Retinal pigment epithelial cell (primary cell): ENCODE measurements at regions not wholly inside any gene's neighbourhood (a gene's known extent, or its start where the extent isn't known, plus 50 kb on each side); places are given as distances from the start of the nearest gene placed in this dataset.

ENCODE experiments used
- DNase-seq: peaks from one replicate; pipeline ENCODE4 v3.0.0-alpha.2; 2010; ENCODE audit warnings: low read depth
- H3K4me3 ChIP-seq: 2 replicates; pipeline ENCODE4 v1.5.1; 2011; ENCODE audit warnings: mild to moderate bottlenecking, low read length, control low read depth, moderate library complexity
- CTCF ChIP-seq: conservative IDR thresholded peaks from 2 replicates; pipeline ENCODE4 v1.5.1; 2011; ENCODE audit warnings: low read depth, low read length, control low read depth, inconsistent platforms

- no peak for DNase-seq
Observed at GRCh38 chr1:11414926-11415538, 63.9 kb upstream of the DISP3 start.

GRCh38 chr1:11417162-11417561, 61.8 kb upstream of the DISP3 start:
- TF ChIP-seq CTCF: no peak
- DNase-seq: no peak
- no peak overlapping the region for H3K4me3 ChIP-seq

More at GRCh38 chr1:11414926-11415538, 63.9 kb upstream of the DISP3 start:
- no peak overlapping the region for H3K4me3 ChIP-seq
- TF ChIP-seq CTCF: no peak

GRCh38 chr1:11418056-11418455, 60.9 kb upstream of the DISP3 start:
- H3K4me3 ChIP-seq: no peak overlapping the region
- no peak for DNase-seq
- TF ChIP-seq CTCF: no peak

- no peak for DNase-seq
- TF ChIP-seq CTCF: no peak
- no peak overlapping the region for H3K4me3 ChIP-seq
Observed at GRCh38 chr1:11421443-11421842, 57.5 kb upstream of the DISP3 start.

GRCh38 chr1:11422686-11423085, 56.3 kb upstream of the DISP3 start:
- TF ChIP-seq CTCF: no peak
- no peak overlapping the region for H3K4me3 ChIP-seq
- DNase-seq: no peak

- H3K4me3 ChIP-seq: no peak overlapping the region
- TF ChIP-seq CTCF: no peak
- DNase-seq: no peak
Observed at GRCh38 chr1:11426617-11427016, 52.3 kb upstream of the DISP3 start.

GRCh38 chr1:11428789-11429188, 50.2 kb upstream of the DISP3 start:
- no peak overlapping the region for H3K4me3 ChIP-seq
- no peak for TF ChIP-seq CTCF
- DNase-seq: no peak
